ENCODE measurements at regions not wholly inside any gene's neighbourhood (a gene's known extent, or its start where the extent isn't known, plus 50 kb on each side); places are given as distances from the start of the nearest gene placed in this dataset.

DNA sequence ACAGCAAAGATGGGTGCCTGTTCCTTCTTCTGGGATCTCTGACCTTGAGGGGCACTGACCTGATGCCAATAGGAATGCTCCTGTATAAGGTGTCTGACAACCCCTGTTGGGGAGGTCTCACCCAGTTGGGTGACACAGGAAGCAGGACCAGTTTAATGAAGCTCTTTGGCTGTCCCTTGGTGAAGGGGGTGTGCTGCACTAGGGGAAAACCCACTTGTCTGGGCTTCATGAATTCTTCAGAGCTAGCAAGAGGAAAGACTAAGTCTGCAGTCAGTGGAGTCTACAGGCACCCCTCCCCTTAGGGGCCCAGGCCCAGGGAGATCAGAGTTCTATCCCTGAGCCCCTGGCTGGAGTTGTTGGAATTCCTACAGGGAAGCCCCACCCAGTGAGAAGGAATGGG, 550.8 kb upstream of the CHAC2 start:
- no peak for TF ChIP-seq POLR2A (IDR thresholded peaks at IDR 0.05)
- TF ChIP-seq, protein P1, sequence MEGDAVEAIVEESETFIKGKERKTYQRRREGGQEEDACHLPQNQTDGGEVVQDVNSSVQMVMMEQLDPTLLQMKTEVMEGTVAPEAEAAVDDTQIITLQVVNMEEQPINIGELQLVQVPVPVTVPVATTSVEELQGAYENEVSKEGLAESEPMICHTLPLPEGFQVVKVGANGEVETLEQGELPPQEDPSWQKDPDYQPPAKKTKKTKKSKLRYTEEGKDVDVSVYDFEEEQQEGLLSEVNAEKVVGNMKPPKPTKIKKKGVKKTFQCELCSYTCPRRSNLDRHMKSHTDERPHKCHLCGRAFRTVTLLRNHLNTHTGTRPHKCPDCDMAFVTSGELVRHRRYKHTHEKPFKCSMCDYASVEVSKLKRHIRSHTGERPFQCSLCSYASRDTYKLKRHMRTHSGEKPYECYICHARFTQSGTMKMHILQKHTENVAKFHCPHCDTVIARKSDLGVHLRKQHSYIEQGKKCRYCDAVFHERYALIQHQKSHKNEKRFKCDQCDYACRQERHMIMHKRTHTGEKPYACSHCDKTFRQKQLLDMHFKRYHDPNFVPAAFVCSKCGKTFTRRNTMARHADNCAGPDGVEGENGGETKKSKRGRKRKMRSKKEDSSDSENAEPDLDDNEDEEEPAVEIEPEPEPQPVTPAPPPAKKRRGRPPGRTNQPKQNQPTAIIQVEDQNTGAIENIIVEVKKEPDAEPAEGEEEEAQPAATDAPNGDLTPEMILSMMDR (IDR thresholded peaks at IDR 0.05) = no peak
